NT2/D1 (cell line): ENCODE measurements at regions not wholly inside any gene's neighbourhood (a gene's known extent, or its start where the extent isn't known, plus 50 kb on each side); places are given as distances from the start of the nearest gene placed in this dataset.
"Not testable (repeated sequence)": the region's sequence is repeated elsewhere in the genome, so short reads cannot be mapped to it uniquely, and the experiment has no call there.

Experiments used
- DNase-seq: peaks from one replicate; pipeline ENCODE4 v3.0.0-alpha.2; 2011; ENCODE audit warnings: low read depth, low spot score
- H3K27me3 ChIP-seq: 2 replicates; pipeline ENCODE4 v1.6.0; 2011; ENCODE audit warnings: mild to moderate bottlenecking; ENCODE audit not compliant: insufficient read length, insufficient read depth
- H3K36me3 ChIP-seq: 2 replicates; pipeline ENCODE4 v1.6.1; 2011; ENCODE audit warnings: mild to moderate bottlenecking, low read length, mixed read lengths; ENCODE audit not compliant: insufficient read depth, insufficient read length
- H3K4me1 ChIP-seq: 2 replicates; pipeline ENCODE4 v1.5.1; 2011; ENCODE audit not compliant: insufficient read depth, insufficient read length
- H3K4me3 ChIP-seq: 2 replicates; pipeline ENCODE4 v1.5.1; 2011; ENCODE audit warnings: low read depth; ENCODE audit not compliant: insufficient read length
- H3K9ac ChIP-seq: 2 replicates; pipeline ENCODE4 v1.6.0; 2011; ENCODE audit warnings: low read depth; ENCODE audit not compliant: insufficient read length
- H3K9me3 ChIP-seq: 2 replicates; pipeline ENCODE4 v1.5.1; 2011; ENCODE audit warnings: mild to moderate bottlenecking, low read length; ENCODE audit not compliant: insufficient read depth
- SUZ12 ChIP-seq: IDR thresholded peaks from 2 replicates; pipeline ENCODE4 v1.6.1; 2011; ENCODE audit not compliant: insufficient read length, insufficient read depth; ENCODE audit errors: extremely low read depth
- YY1 ChIP-seq: IDR thresholded peaks from 2 replicates; pipeline ENCODE4 v1.6.1; 2011; ENCODE audit not compliant: insufficient read length, insufficient read depth
- ZNF274 ChIP-seq: IDR thresholded peaks from 2 replicates; pipeline ENCODE4 v1.6.1; 2011; ENCODE audit warnings: mild to moderate bottlenecking, low read depth, low read length

DNA sequence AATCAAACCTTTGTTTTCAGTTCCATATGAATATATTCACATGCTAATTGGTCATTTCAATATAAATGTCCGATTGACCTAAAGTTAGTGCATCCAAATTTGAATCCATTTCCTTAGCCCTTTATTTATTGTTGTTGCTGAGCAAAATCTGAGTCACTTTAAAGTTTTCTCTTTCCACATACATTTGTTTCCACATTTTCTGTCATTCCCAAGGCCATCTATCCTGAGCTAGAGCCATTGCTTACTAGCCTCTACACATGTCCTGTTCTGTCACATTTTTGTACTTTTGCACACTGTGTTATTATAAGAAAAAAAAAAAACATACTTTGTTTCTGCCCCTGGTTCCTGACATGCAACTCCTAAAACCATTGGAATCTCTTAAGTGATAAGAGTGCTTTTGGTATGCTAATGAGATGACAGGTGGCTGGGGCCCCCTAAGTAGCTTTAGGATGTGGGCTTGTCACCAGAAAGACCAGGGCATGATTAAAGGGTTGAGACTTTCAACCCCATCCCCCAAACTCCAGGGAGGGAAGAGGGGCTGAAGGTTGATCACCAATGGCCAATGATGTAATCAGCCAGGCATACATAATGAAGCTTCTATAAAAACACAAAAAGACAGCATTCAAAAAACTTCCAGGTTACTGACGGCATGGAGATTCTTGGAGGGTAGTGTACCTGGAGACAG is 353.3 kb upstream of the MAGEB16 start:
- no peaks in the 10 kb centered on the region for H3K36me3 ChIP-seq
- no peaks in the 10 kb centered on the region for H3K27me3 ChIP-seq
- peak; percentile 20 for DNase-seq
- TF ChIP-seq SUZ12 (no peak), ZNF274 (no peak), YY1 (no peak)
- H3K9ac ChIP-seq, result no peak overlapping the region
- no peak overlapping the region for H3K4me3 ChIP-seq
- H3K9me3 ChIP-seq, result peaks cover 8% of the 10 kb centered on the region; the same call in 1 of the 2 replicates
- H3K4me1 ChIP-seq, result no peaks in the 10 kb centered on the region

DNA sequence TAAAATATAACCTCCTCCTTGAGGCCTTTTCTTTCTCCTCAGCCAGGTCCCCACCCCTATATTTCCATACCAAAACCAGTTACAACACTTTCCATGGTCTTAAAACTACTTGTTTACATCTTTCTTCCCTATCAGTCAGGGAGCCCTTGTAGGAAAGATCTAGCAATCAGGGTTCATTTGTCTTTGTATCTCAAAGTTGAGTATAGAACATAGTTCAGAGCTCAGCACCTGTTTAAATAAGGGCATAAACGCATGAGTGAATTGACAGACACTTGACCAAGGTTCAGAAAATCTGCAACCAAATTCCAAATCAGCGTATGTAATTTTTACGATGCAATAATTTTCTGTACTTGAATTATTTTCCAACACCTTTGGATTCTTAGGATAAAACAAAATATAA is 352.2 kb upstream of the MAGEB16 start:
- Histone ChIP-seq H3K9ac (no peak overlapping the region), H3K4me1 (no peaks in the 10 kb centered on the region), H3K4me3 (no peak overlapping the region), H3K36me3 (no peaks in the 10 kb centered on the region), H3K9me3 (0 out of 2 replicates have a peak, but pooled peaks cover under 1% of the 10 kb centered on the region), H3K27me3 (no peaks in the 10 kb centered on the region)
- no peak for DNase-seq
- TF ChIP-seq YY1 (no peak), SUZ12 (no peak), ZNF274 (no peak)

DNA sequence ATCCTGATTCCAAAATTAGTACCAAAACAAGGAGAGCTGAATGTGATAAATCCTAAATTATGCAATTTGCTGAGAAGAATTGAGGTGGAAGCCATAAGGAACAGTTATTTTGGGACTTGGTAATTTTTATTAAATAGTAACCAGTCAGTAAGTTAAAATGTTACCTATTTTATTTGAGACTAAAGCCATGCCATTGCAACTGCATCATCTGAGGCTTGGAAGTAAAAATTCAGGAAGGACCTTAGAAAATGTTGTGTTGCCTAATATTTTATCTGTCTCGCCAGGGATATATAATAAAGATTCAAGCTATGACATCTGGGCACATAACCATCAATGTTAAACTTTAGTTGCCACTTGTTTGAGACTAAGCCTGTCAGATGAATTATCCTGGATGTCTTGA is 341.3 kb upstream of the MAGEB16 start:
- no peaks in the 10 kb centered on the region for H3K4me1 ChIP-seq
- H3K9ac ChIP-seq, result no peak overlapping the region
- H3K36me3 ChIP-seq, result no peaks in the 10 kb centered on the region
- no peaks in the 10 kb centered on the region for H3K9me3 ChIP-seq
- no peak overlapping the region for H3K4me3 ChIP-seq
- TF ChIP-seq ZNF274, result no peak
- TF ChIP-seq YY1, result no peak
- TF ChIP-seq SUZ12, result no peak
- no peak for DNase-seq
- H3K27me3 ChIP-seq, result no peaks in the 10 kb centered on the region

DNA sequence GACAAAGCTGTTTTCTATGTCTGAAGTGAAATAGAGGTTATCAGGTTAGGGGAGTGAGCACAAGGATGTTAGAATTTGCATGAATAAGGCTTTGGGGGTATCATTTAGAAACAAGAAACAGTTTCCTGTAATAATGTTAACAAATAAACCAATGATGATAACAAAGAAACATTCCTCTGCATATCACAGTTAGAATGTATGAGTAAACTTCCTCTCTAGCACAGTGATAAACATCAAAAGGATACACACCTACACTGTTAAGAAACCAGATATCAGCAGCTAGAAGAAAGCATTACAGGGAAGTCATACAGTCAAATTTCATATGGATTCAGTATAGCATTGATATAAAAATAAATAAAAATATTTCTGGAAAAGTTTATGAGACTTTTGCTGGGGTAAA is 340.0 kb upstream of the MAGEB16 start:
- no peak for TF ChIP-seq ZNF274
- no peak for TF ChIP-seq YY1
- TF ChIP-seq SUZ12, result no peak
- no peak overlapping the region for H3K9ac ChIP-seq
- peaks cover 9% of the 10 kb centered on the region; the same call in 1 of the 2 replicates for H3K9me3 ChIP-seq
- no peaks in the 10 kb centered on the region for H3K36me3 ChIP-seq
- no peaks in the 10 kb centered on the region for H3K27me3 ChIP-seq
- H3K4me3 ChIP-seq, result no peak overlapping the region
- DNase-seq, result no peak
- H3K4me1 ChIP-seq, result no peaks in the 10 kb centered on the region

DNA sequence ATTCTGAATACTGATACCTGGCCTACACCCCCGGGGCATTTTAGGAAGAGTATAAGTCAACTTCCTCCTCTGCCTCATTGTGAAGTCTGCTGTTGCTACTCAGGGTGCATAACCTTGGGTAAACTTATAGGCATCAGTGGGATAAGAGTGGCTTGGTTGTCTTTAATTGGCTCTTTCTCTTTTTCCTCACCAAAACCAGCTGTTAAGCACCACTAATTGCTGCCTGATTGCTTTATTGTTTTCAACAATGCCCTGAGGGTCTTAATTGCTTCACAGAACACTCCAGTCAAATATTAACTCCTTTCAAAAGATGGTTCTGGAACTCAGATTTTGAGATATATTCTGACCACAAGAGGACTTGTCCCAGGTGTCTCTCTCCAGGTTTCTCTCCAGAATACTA is 337.0 kb upstream of the MAGEB16 start:
- Histone ChIP-seq H3K4me3 (no peak overlapping the region), H3K9me3 (peaks cover 13% of the 10 kb centered on the region; the same call in 1 of the 2 replicates), H3K36me3 (no peaks in the 10 kb centered on the region), H3K9ac (no peak overlapping the region), H3K4me1 (no peaks in the 10 kb centered on the region), H3K27me3 (no peaks in the 10 kb centered on the region)
- TF ChIP-seq ZNF274 (no peak), YY1 (no peak), SUZ12 (no peak)
- DNase-seq, result no peak

DNA sequence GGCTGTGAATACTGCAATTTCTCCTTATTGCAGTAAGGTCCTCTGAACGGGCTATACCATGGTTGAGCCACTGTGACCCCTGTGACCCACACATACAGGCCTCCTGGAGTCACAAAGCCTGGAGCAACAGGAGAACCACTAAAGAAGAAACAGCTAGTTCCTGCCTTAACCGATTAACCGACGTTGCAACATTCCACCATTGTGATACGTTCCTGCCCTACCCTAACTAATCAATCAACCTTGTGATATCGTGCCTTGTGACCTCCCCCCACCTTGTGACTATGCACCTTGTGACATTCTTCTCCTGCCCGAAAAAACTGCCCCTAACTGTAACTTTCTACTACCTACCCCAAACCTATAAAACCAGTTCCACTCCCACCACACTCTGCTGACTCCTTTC is 301.5 kb upstream of the MAGEB16 start:
- not testable (repeated sequence) for H3K9ac ChIP-seq, H3K36me3 ChIP-seq, H3K9me3 ChIP-seq, H3K4me3 ChIP-seq, H3K4me1 ChIP-seq, H3K27me3 ChIP-seq, DNase-seq

DNA sequence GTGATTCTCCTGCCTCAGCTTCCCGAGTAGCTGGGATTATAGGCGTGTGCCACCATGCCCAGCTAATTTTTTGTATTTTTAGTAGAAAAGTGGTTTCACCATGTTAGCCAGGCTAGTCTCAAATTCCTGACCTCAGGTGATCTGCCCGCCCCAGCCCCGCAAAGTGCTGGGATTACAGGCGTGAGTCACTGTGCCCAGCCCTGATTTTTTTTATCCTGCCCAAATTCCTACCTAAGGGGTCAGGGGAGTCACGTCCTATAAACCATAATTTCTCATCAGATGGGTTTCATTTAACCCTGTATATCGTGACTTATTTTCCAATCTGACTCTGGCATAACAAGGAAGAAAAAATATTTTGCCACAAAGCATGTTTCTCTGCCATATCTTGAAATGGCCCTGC is 300.7 kb upstream of the MAGEB16 start:
- not testable (repeated sequence) for H3K4me3 ChIP-seq, DNase-seq, H3K4me1 ChIP-seq, H3K9ac ChIP-seq, H3K9me3 ChIP-seq, H3K27me3 ChIP-seq, H3K36me3 ChIP-seq
